AG04449 (cell line): ENCODE measurements at regions not wholly inside any gene's neighbourhood (a gene's known extent, or its start where the extent isn't known, plus 50 kb on each side); places are given as distances from the start of the nearest gene placed in this dataset.

Source experiments
- CTCF ChIA-PET: fragments of 350-600 bp; formaldehyde crosslinking; extraction: SDS; loops from one replicate; lab custom pipeline; 2021; ENCODE audit warnings: antibody characterized with exemption; lab: Yijun Ruan, JAX
- POLR2A ChIA-PET: fragments of 400-600, 350-600 bp; formaldehyde crosslinking; extraction: SDS; loops from one replicate; lab custom pipeline; 2020; ENCODE audit warnings: antibody characterized with exemption, inconsistent platforms; lab: Yijun Ruan, JAX
- DNase-seq: peaks from one replicate; pipeline ENCODE4 v3.0.0-alpha.2; 2010; ENCODE audit warnings: low read depth, low spot score
- H3K4me3 ChIP-seq: 2 replicates; pipeline ENCODE4 v1.5.1; 2011; ENCODE audit warnings: low read depth, mild to moderate bottlenecking, control low read depth, low read length
- CTCF ChIP-seq: IDR thresholded peaks from one replicate; pipeline ENCODE4 v1.5.1; 2011; ENCODE audit warnings: mild to moderate bottlenecking, moderate library complexity, low read length, control low read depth, inconsistent platforms; ENCODE audit not compliant: insufficient read depth; ENCODE audit errors: missing control alignments

DNA sequence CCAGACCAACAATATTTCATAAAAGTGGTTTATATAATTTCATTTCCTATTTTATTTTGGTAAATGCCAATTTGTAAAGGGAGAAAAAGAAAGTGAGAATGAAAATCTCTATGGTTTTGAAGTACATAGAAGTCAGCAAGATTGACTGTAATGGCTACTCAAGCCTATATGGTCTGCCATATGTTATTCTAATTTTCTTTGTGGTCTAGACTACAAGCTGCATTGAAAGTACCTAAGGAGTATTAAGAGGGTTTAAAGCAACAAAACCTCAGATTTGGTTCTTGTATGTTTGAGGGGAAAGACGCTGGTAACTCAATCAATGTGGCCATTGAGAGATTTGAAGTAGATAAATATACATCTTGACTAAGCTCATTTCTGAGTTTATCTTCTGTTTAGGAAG, 193.5 kb upstream of the EYA4 start:
- H3K4me3 ChIP-seq = no peak overlapping the region
- no peak for TF ChIP-seq CTCF
- POLR2A ChIA-PET = no interaction called here
- no peak for DNase-seq
- CTCF ChIA-PET = no interaction called here

DNA sequence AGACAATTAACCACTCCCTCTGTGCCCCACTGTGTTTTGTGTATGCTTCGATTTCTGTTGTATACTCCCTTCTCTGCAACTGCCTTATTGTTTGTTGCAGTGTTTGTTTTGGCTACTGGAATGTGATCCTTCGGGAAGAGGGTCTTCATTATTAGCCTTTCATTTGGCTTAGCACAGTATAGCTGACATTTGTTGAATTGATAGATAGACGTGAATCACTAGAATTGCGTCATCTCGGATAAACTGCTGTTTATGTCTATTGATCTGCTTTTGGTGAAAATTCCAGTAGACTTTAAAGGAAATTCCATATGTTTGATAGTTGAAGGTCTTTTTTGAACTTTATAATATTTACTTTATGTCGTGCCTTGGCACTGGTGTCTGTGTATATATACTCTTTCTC, 189.9 kb upstream of the EYA4 start:
- no peak for DNase-seq
- CTCF ChIA-PET = no interaction called here

DNA sequence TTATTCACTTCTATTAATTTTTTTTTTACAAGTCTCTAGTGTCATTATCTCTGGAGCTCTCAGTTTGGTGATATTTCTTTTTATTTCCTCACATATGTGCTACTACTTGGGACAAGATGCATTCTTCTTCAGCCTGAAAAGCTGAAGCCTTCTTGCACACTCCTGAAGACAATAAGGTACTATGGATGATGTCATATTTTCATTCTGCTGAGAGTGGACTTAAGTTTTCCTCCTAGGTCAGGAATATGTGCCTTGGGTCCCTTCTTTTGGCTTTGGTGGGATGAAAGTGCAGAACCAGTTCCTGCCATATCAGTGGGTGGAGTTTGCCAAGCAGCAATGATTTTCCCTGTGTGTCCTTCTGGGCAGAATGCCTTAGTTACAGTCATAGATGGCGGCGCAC, 188.7 kb upstream of the EYA4 start:
- ChIA-PET CTCF (no interaction called here), POLR2A (no interaction called here)
- TF ChIP-seq CTCF = no peak
- no peak for DNase-seq
- no peak overlapping the region for H3K4me3 ChIP-seq

More for the DNA sequence above, 189.9 kb upstream of the EYA4 start:
- POLR2A ChIA-PET = no interaction called here
- no peak overlapping the region for H3K4me3 ChIP-seq
- no peak for TF ChIP-seq CTCF

GRCh38 chr6:133055441-133055966, 185.7 kb upstream of the EYA4 start:
- H3K4me3 ChIP-seq = no peak overlapping the region
- POLR2A ChIA-PET = no interaction called here
- no peak for TF ChIP-seq CTCF
- CTCF ChIA-PET = no interaction called here
- DNase-seq = no peak

DNA sequence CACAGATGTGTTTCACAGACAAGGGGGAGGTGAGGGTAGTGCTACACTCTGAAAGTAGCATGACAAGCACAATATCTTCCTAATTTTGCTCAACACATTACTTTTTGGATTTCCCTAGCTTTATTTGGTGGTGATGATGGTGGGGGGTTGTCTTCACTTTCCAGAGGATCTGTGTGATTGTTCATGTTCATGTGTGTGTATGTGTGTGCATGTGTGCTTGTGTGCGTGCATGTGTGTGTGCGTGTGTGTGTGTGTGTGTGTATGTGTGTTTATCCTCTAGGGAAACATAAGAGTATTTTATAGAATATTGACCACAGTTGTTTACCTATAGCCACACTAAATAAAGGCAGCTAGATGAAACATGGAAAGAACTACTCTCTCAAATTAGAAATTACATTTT, 183.8 kb upstream of the EYA4 start:
- CTCF ChIA-PET = no interaction called here
- no peak for TF ChIP-seq CTCF
- H3K4me3 ChIP-seq = no peak overlapping the region
- POLR2A ChIA-PET = no interaction called here
- DNase-seq = no peak

- DNase-seq = no peak
- POLR2A ChIA-PET = no interaction called here
- CTCF ChIA-PET = no interaction called here
- no peak overlapping the region for H3K4me3 ChIP-seq
- TF ChIP-seq CTCF = no peak
Observed at GRCh38 chr6:133062077-133062476, 179.1 kb upstream of the EYA4 start.
